Fibroblast of the conjunctiva (primary cell): ENCODE measurements at regions not wholly inside any gene's neighbourhood (a gene's known extent, or its start where the extent isn't known, plus 50 kb on each side); places are given as distances from the start of the nearest gene placed in this dataset.

ENCODE experiments used
- DNase-seq: peaks from one replicate; pipeline ENCODE4 v3.0.0-alpha.2; 2010; ENCODE audit warnings: low read depth

DNA sequence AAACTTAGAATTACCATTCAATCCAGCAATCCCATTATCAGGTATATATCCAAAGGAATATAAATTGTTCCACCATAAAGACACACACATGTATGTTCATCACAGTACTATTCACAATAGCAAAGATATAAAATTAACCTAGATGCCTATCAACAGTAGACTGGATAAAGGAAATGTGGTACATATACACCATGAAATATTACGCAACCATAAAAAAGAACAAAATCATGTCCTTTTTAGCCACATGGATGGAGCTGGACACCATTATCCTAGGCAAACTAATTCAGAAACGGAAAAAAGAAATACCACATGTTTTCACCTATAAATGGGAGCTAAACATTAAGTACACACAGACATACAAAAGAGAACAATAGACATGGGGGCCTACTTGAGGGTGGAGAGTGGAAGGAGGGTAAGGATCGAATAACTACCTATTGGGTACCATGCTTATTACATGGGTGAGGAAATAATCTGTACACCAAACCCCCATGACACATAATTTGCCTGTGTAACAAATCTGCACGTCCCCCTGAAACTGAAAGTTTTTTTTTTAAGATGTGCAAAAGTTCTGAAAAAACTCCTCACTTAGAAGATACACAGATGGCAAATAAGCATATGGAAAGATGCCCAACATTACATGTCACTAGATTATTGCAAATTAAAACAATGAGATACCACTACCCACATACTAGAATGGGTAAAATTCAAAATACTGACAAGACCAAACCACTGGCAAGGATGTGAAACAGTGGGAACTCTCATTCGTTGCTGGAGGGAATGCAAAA lies 313.0 kb upstream of the CD180 start:
- DNase-seq: no peak

DNA sequence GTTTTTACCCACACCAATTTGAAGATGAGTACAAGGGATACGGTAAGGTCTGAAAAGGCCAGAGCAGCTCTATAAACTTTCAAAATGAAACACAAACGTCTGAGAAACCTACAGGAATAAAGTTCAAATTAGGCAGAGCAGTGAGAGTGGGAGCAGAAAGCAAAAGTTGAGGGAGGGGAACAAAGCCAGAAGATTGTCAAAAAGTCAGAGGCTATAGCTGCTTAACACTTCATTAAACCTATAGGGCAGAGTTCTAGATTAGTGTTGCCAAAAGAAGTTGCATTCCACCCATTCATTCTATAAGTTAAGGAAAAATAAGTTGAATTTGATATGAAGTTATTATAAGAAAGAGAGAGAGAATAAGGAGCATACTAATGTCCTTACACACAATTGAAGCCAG lies 309.6 kb upstream of the CD180 start:
- DNase-seq: no peak

DNA sequence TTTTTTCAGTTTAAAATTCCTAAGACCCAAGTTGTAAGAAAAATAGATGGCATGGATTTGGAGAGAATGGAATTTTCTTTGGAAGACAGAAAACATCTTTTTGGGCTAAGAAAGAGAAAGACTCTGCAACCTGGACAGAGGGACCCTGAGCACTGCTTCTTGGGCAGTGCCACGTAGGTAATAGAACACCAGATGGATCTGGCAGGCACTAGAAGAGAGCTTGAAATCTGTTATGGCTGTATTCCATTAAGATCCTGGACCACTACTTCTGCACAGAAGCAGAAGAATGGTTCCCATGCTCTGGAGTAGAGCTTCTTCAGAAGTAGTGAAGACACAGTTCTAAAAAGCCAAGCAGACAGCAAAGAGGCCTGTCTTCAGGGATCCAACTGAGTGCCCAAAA lies 306.4 kb upstream of the CD180 start:
- no peak for DNase-seq

DNA sequence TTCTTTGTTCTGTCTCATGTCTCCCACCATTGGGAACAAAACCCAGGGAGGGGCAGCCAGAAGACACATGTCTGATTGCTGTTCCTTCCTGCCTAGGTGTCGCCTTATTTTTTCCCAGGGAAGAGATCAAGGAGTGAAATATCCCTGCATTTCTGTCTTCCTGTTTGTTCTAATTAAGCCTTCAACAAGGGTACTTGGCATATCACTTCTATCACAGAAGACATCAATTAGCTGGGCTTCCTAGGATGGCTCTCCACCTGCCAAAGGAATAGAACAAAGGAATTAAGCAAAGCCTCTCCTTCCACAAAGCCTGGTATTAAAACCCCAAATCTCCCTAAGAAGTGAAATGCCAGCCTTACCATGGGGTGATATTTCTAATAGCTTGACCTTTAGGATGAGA lies 299.5 kb upstream of the CD180 start:
- DNase-seq: no peak

DNA sequence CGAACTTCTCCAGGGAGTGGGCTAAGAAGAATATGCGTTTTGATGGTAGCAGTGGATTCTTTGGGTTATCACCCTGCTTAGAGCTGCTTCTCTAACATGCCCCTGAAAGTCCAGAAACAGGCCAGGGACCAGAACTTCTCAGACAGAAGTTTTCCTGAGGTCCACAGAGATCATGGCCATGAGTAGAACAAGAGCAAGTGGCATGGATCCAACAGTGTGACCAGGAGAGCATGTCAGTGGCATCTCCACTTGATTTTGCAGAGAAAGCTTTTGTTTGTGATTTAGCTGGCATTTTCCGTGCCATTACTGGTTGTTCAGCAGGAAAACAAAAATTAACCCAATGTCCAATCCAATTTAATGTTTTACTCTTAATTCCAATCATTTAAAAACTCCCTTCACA lies 298.5 kb upstream of the CD180 start:
- DNase-seq: no peak

DNA sequence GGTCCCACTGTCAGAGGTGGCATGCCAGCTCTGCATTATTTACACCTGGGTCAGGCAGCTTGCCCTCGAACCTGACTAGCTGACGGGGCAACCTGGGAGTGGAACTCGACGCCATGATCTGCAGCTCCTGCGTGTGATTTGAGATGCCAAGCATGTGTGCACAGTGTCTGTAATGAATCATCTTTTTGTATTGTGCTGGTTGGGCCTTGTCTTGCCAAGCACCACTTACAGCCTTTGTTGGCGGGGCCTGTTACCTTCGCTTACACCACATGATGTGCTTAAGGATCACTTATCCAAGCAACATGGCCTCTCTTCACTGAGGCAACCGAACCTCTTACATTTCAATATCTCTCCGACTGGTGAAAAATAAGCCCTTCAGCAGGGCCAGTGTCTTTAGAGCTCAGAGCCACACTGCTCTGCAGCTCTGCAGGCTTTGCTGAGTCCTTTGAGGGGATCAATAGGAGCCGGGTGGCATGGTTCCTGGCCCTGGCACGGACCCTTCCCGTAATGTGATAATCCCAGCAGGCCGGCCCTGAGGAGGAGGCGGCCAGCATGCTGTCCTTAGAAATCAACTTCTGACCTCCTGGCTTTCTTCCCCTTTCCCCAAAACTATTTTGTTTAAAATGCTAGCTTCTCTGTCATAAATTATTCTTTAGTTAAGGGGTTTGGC lies 297.7 kb upstream of the CD180 start:
- peak; percentile 18 for DNase-seq

DNA sequence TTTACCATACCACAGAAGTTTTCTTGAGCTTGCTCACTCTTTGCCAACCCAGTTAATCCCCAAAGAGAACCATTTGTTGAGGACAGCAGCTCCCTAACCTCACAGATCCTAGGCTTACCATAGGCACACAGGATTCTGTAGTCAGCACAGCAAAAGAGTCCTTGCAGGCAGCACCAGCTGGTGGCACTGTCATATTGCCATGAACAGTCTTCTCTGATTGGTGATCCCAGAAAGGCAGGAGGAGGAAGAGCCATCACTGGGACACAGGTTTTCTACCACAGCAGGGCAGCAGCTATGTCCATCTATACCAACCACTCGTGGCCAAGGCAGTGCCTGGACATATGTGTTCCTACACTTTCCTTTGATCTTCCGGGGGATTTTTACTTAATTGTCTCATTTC lies 297.1 kb upstream of the CD180 start:
- peak; percentile 10 for DNase-seq

DNA sequence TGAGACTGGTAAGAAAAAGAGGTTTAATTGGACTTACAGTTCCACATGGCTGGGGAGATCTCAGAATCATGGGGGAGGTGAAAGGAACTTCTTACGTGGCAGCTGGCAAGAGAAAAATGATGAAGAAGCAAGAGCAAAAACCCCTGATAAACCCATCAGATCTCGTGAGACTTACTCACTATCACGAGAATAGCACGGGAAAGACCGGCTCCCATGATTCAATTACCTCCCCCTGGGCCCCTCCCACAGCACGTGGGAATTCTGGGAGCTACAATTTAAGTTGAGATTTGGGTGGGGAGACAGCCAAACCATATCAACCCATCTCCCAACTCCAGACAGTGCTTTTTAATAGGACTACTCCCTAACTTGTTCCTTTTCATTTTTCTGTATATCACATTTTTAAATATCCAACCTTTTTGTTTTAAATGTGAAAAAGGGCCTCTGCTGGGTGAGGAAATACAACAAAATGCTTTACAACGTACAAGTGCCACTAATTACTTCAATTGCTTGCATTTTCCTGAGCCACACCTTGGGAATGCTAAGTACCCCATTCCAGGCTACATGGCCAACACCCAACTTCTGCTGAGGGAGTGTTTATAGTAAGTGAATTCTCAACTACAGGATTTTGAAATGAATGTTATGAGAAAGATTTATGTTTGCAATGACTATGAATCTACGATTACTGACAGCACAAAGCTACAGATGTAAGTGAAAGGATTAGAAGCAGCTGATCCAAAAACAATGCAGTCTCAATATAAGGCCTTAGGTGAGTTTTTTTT lies 294.1 kb upstream of the CD180 start:
- no peak for DNase-seq

DNA sequence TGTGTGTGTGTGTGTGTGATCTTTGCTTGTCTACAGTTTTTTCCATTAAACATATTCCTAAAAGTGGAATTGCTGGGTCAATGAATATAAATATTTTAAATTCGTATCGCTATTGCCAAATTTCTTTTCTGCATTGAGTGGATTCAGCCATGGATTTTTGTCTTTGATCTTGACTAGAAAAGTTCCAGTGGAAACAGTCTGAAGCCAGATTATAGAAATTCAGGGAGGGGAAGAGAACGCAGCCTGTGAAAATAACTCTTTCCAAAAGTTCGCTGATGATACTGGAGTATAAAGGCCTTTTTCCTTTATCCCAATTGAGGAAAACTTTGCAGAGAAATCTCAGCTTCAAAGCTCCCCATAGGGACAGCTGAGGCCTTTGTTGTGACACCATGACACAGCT lies 292.3 kb upstream of the CD180 start:
- no peak for DNase-seq

DNA sequence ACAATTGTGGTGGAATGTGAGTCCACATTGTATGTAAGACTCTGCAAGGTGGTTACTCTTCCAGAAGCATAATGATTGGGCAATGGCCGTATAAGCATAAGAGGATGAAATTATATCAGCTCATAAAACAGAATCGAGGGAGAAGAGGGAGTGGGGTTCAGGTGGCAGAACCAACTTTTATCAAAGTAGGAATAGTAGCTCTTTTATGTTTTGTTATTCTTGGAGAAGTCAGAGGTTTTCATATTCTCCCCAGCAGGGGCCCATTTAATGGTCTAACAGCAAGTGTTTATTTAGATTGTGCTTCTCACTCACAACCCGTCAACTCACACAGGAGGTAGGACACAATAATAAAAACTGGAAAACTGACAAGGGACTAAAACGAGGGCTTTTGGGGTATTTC lies 291.3 kb upstream of the CD180 start:
- DNase-seq: no peak

DNA sequence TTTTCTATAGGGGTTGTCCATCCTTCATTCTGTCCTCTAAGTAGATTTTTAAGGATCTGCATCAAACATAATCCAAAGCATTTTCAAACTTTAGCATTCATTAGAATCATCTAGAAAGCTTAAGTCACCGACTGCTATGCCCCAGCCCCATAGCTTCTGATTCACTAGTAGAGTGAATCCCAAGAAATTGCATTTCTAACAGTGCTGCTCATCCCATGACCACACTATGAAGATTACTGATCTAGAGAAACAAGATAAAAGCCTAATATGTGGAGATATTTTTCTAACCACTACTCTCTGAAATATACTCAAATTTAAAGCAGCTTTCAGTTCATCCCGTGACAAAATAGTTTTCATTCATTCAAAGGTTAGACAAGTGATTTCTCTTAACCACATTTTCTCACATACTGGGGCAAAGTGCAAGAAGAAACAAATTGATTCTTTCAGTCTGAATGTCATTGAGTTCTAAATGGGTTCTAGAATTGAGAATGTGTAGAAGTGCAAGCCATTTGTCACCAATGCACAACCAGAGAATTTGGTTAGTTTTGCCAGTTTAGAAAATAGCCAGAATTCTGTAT lies 286.9 kb upstream of the CD180 start:
- no peak for DNase-seq

DNA sequence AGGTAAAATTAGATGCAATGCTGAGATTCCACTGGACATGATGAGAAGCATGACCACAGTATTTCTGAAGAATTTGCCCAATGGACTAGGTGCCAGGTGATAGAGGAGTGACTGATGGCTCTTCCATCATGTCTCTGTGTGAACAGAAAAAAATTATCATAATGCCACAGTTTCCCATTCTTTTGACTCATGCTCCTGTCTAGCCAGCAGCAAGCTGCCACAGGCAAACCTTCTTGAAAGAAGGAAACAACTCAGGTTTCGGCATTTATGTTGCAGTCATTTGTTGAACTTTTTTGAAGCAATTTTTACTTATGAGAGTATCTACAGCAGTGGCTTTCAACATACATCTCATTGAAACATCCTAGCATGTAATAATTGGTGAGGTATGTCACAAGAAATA lies 284.8 kb upstream of the CD180 start:
- no peak for DNase-seq

DNA sequence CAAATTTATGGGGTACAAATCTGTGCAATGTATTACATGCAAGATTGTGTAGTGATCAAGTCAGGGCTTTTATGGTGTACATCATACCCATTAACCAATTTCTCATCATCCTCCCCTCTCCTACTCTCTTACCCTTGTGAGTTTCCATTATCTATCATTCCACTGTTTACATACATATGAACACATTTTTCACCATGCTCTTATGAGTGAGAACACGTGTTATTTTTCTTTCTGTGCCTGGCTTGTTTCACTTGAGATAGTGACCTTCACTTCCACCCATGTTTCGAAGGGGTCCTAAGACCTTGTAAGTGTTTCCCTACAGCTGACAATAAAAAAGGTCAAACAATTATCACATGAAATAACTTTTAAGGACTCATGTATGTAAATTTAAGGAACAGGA lies 281.7 kb upstream of the CD180 start:
- DNase-seq: no peak

DNA sequence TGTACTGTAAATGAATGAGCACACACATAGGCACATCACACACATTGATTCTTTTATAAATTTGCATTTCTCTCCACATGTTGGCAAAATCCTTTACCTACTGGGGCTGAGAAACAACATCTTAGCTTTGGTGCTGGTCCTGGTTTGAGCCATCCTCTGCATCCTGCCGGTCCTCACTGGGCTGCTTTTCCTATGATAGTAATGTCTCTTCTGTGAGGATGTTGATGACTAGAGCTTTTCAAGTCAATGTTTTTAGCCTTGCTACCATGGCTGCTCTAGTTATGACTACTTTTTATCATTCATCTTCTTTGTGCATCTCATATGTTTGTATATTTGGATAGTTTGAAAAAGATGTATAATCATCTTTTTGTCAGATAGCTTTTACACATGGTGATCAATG lies 280.4 kb upstream of the CD180 start:
- no peak for DNase-seq

DNA sequence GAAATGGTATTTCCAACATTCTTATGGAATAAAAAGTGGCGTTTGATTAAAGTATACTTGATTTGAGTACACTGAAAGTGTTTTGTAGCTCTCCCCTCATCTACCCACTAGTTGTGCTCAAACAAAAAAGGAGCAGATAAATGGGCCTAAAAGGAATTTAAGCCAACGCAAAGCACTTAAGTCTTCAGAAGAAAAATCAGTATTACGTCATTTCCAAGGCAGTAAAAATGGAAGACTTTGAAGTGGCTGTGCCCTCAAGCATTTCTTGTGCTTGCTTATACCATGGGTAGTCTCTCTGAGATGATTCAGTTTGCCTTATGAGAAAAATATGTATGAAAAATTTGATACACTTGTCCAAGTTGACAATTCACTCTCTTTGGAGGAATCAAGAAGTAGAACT lies 279.9 kb upstream of the CD180 start:
- no peak for DNase-seq

DNA sequence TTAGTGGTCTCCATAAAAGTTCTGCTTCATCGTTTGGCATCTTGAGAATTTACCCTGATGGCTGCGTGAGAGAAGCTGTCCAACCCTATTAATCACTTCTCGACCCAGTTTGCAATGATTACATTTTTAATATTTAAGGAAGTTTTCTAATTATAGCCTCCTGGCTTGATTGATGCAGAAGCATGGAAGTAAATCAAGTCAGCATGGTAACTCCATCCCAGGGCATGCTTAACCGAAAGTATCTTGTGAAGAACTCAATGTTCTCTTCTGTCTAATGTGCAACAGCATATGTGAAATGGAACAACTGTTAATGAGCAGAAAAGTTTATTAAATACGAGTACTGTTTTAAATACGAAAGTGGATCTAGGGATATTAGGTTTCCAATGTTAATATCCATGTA lies 278.9 kb upstream of the CD180 start:
- DNase-seq: no peak

DNA sequence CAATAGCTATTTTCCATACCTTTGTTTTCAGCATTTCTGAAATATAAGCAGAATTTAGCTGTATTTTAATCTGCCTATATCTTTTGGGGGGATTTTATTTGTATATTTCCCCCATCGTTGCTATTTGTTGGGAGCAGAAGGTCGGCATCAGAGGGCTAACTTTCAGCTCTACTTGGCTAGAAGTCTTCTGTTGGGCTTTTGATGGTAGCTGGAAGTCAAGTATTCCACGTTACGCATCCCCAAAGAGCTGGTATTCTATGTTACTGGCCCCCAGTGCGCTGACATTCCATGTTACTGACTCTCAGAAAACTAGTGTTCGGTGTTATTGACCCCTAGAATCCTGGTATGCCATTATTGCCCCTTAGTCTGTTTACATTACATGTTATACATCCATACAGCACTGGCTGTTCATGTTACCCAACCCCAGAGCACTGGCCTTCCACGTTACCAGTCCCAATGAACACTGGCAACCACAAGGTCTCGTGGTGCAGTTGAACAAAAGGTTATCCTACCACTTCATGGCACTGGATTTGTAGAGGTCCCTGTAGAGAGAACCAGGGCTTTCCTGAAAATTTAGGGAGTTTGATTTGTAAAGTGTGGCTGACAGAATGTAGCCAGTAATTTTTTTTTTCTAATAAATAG lies 278.1 kb upstream of the CD180 start:
- no peak for DNase-seq

DNA sequence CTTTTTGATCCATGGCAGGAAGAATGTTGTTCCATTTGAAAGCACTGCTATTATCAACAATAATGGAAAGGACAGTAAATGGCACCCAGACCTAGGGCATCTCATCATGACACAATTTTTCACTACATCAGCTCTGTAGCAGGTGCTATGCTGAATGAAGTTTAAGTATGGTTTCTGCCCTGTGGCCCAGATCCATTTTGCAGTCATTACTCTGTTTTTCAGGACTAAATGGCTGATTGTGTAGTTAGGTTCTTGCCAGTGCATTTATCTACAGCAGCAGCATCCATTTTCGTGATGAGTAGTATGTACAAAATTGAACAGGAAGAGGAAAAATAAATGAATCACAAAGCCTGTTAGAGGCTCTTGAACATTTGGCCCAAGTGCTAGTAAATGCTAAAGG lies 270.5 kb upstream of the CD180 start:
- no peak for DNase-seq

DNA sequence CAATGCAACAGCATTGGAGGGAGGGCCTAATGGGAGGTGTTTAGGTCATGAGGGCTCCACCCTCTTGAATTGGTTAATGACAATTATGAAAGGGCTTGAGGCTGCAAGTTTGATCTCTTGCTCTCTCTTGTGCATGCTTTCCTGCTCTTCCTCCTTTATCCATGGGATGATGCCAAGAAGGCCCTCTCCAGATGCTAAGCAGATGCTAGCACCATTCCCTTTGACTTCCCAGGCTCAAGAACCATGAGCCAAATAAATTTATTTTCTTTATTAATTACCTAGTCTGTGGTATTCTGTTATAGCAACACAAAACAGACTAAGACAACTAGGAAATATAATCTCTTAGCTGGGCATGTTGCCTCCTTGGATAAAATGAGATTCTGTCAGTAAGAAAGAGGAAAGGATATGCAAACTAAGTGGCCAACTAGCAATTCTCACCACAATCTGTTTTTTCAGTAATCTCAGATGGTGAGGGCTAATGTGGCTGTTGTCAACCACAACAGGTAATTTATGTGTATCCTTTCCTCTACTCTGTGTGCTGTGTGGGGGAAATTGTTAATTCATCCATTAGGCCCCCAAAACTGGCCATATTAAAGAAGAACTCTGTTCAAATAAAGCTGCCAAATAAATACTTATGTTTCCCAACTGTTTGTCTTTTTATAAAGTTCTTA lies 269.1 kb upstream of the CD180 start:
- peak; percentile 59 for DNase-seq

DNA sequence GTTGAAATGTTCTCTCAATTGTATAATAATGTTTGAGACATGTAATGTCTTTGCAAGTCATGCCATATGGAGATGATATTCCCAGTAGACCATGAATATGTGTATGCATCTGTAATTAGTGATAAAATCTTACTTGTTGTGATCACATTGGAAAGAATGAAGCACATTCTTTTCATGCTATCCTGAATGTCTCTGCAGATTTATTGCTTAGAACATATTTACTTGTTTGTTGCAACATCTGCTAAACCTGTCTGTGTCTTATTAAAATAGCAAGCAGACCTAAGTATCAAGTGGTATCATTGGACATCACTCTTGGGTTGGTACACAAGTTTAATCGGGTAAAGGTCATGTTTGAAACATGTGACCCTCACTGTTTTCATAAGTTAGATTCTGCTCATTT lies 265.5 kb upstream of the CD180 start:
- DNase-seq: peak; percentile 65

DNA sequence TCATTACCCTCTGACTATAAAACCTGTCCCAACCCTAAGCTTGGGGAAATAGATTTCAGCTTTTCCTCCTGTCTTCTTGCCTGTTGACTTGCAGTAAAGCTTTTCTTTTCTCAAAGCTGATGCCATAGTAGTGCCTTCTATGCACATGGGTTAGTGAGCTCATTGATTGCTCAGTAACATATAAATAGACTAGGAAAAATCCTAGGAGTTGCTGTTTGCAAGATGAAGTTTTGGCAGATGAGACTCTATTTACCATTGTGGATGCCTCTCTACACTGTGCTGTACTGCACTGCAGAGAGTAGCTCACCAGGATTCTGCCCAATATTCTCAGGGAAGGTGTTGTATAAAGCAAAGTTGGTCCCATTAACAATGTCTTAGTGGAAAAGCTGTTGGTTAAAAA lies 262.7 kb upstream of the CD180 start:
- DNase-seq: no peak

DNA sequence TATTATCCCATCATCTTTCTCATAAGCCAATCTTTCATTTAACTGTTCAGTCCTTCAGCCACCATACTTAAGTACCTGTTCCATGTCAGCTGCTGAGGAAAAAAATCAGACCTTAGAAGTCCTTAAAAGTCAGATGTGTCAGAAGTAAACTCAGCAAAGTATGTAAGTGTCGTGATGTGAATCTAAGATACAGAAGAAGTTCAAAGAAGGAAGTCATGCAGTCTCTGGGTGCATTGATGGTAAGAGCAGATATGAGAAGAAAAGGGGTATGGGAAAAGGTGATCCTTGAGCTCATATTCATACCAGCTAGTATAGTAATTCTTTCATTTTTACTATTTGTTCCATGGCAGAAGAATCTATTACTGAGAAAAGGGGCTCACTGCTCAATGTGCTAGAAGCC lies 259.4 kb upstream of the CD180 start:
- no peak for DNase-seq
